Naive thymus-derived CD4-positive, alpha-beta T cell (primary cell): ENCODE measurements at regions not wholly inside any gene's neighbourhood (a gene's known extent, or its start where the extent isn't known, plus 50 kb on each side); places are given as distances from the start of the nearest gene placed in this dataset.

Source experiments
- ATAC-seq: fragments of 150-1000 bp; cut with Tn5 transposase; 2 replicates; pipeline ENCODE4 v1.10.0; 2021; ENCODE audit warnings: mild to moderate bottlenecking, moderate library complexity
- CTCF ChIA-PET: fragments of 350-600 bp; sonication (Branson Sonifier 250); formaldehyde crosslinking; loops from one replicate; lab custom pipeline; 2021; ENCODE audit warnings: antibody characterized with exemption; lab: Charles Lee
- POLR2A ChIA-PET: fragments of 350-600 bp; sonication (Branson Sonifier 250); formaldehyde crosslinking; loops from one replicate; lab custom pipeline; 2021; ENCODE audit warnings: antibody characterized with exemption, inconsistent platforms; lab: Charles Lee
- DNase-seq, 9 donors: peaks; one replicate each; pipeline versions ENCODE4 v3.0.0 to v3.0.0-alpha.2; 2020 to 2022; ENCODE audit warnings: mixed read lengths in 1 of 9
- H3K27ac ChIP-seq: one replicate; pipeline ENCODE4 v1.7.0; 2013; ENCODE audit warnings: mild to moderate bottlenecking, low read depth, low read length, moderate library complexity
- H3K27me3 ChIP-seq, 2 donors: one replicate each; pipeline ENCODE4 v1.7.0; 2013; ENCODE audit warnings: low read length in 2 of 2, mild to moderate bottlenecking in 2 of 2, moderate library complexity in 2 of 2; ENCODE audit not compliant: control insufficient read depth in 2 of 2, insufficient read depth in 2 of 2
- H3K36me3 ChIP-seq, 3 experiments: 1 replicate in 2 of 3; 2 replicates in 1 of 3; pipeline ENCODE4 v1.7.0; 2013; ENCODE audit warnings: low read length in 3 of 3, mild to moderate bottlenecking in 3 of 3, moderate library complexity in 1 of 3; ENCODE audit not compliant: insufficient read depth in 3 of 3, control insufficient read depth in 2 of 3
- H3K4me1 ChIP-seq, 2 donors: one replicate each; pipeline ENCODE4 v1.7.0; 2013; ENCODE audit warnings: low read length in 2 of 2, mild to moderate bottlenecking in 2 of 2, moderate library complexity in 1 of 2; ENCODE audit not compliant: control insufficient read depth in 2 of 2, insufficient read depth in 2 of 2
- H3K4me3 ChIP-seq: 2 replicates; pipeline ENCODE4 v1.7.0; 2013; ENCODE audit warnings: mild to moderate bottlenecking, low read length
- H3K9me3 ChIP-seq, 3 experiments: 1 replicate in 2 of 3; 2 replicates in 1 of 3; pipeline ENCODE4 v1.7.0; 2013; ENCODE audit warnings: low read length in 3 of 3; ENCODE audit not compliant: control insufficient read depth in 2 of 3
- H3K27ac Mint-ChIP-seq, 9 donors: one replicate each; pipeline ENCODE4 v1.8.0; 2020 to 2022; ENCODE audit warnings: mixed read lengths in 9 of 9, mild to moderate bottlenecking in 8 of 9, moderate library complexity in 5 of 9, inconsistent platforms in 2 of 9
- H3K27me3 Mint-ChIP-seq, 5 donors: one replicate each; pipeline ENCODE4 v1.8.0; 2021 to 2022; ENCODE audit warnings: mixed read lengths in 5 of 5, mild to moderate bottlenecking in 1 of 5
- H3K36me3 Mint-ChIP-seq, 5 donors: one replicate each; pipeline ENCODE4 v1.8.0; 2020 to 2022; ENCODE audit warnings: mixed read lengths in 5 of 5, mild to moderate bottlenecking in 3 of 5, inconsistent platforms in 1 of 5
- H3K4me1 Mint-ChIP-seq, 7 donors: one replicate each; pipeline ENCODE4 v1.8.0; 2020 to 2022; ENCODE audit warnings: mixed read lengths in 7 of 7, mild to moderate bottlenecking in 3 of 7, inconsistent platforms in 1 of 7
- H3K4me3 Mint-ChIP-seq, 10 donors: one replicate each; pipeline ENCODE4 v1.8.0; 2020 to 2022; ENCODE audit warnings: mild to moderate bottlenecking in 10 of 10, mixed read lengths in 10 of 10, moderate library complexity in 6 of 10, inconsistent platforms in 2 of 10
- H3K9me3 Mint-ChIP-seq, 11 donors: one replicate each; pipeline ENCODE4 v1.8.0; 2020 to 2022; ENCODE audit warnings: mixed read lengths in 11 of 11, mild to moderate bottlenecking in 4 of 11, inconsistent platforms in 1 of 11, moderate library complexity in 1 of 11
- intact Hi-C, 2 donors: fragments of 100-400 bp; cut with micrococcal nuclease; formaldehyde crosslinking; loops; one replicate each; pipeline ENCODE4 v1.15.1; 2023

DNA sequence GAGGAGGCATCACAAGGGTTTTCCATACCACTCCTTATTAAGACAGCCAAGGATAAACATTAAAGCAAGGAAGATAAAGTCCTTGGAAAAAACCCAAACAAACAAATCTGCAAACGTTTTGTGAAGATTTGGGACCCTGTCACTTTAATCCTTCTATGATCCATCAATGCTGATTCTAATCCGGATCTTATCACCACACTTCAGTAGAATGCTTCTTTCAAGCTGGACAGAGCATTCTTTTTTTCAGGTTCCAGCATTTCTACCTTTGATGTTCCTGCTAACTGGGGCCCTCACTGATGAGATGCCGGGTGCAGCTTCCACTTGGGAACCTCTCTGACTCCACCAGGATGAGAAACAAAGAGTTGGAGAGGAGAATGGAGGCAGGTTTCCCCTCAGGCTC is 132.8 kb upstream of the SHB start:
- Histone ChIP-seq H3K4me1 (no peaks in the 10 kb centered on the region), H3K9me3 (no peaks in the 10 kb centered on the region), H3K27ac (no peak overlapping the region), H3K27me3 (no peaks in the 10 kb centered on the region), H3K4me3 (no peak overlapping the region), H3K36me3 (no peaks in the 10 kb centered on the region)
- ATAC-seq (no peak), DNase-seq (no peak)
- peaks cover 0 to 10% (median 5%) of the 10 kb centered on the region in 7 donors for H3K4me1 Mint-ChIP-seq
- intact Hi-C loops, result no loop called here
- H3K27ac Mint-ChIP-seq, result no peak overlapping the region
- H3K27me3 Mint-ChIP-seq, result peaks cover 0 to 8% (median 0%) of the 10 kb centered on the region in 5 donors
- ChIA-PET CTCF (no interaction called here), POLR2A (no interaction called here)
- H3K4me3 Mint-ChIP-seq, result no peak overlapping the region
- peaks cover 0 to 4% (median 0%) of the 10 kb centered on the region in 11 donors for H3K9me3 Mint-ChIP-seq
- no peaks in the 10 kb centered on the region for H3K36me3 Mint-ChIP-seq

- Histone ChIP-seq H3K4me3 (no peak overlapping the region), H3K27me3 (no peaks in the 10 kb centered on the region), H3K27ac (no peak overlapping the region), H3K36me3 (no peaks in the 10 kb centered on the region), H3K4me1 (no peaks in the 10 kb centered on the region), H3K9me3 (no peaks in the 10 kb centered on the region)
- Mint-ChIP-seq H3K4me3 (no peak overlapping the region), H3K9me3 (peaks cover 0 to 4% (median 0%) of the 10 kb centered on the region in 11 donors), H3K36me3 (no peaks in the 10 kb centered on the region), H3K27ac (no peak overlapping the region), H3K27me3 (peaks cover 0 to 8% (median 0%) of the 10 kb centered on the region in 5 donors), H3K4me1 (peaks cover 0 to 10% (median 5%) of the 10 kb centered on the region in 7 donors)
- ChIA-PET POLR2A (no interaction called here), CTCF (no interaction called here)
- DNase-seq, result no peak
- no peak for ATAC-seq
- intact Hi-C loops, result no loop called here
Observed at GRCh38 chr9:38200431-38200830, 131.4 kb upstream of the SHB start.

- H3K27ac Mint-ChIP-seq, result peak overlapping the region in 1 of 9 donors; percentile 42
- ChIA-PET POLR2A (no interaction called here), CTCF (no interaction called here)
- peaks cover 0 to 4% (median 0%) of the 10 kb centered on the region in 11 donors for H3K9me3 Mint-ChIP-seq
- peaks cover 0 to 8% (median 0%) of the 10 kb centered on the region in 5 donors for H3K27me3 Mint-ChIP-seq
- no peak overlapping the region for H3K4me3 Mint-ChIP-seq
- H3K4me1 ChIP-seq, result no peaks in the 10 kb centered on the region
- H3K27me3 ChIP-seq, result no peaks in the 10 kb centered on the region
- DNase-seq (no peak), ATAC-seq (no peak)
- no peaks in the 10 kb centered on the region for H3K36me3 Mint-ChIP-seq
- no peak overlapping the region for H3K4me3 ChIP-seq
- H3K4me1 Mint-ChIP-seq, result peaks cover 0 to 2% (median 0%) of the 10 kb centered on the region in 7 donors
- intact Hi-C loops, result no loop called here
- H3K27ac ChIP-seq, result no peak overlapping the region
- H3K36me3 ChIP-seq, result no peaks in the 10 kb centered on the region
- H3K9me3 ChIP-seq, result no peaks in the 10 kb centered on the region
Observed at GRCh38 chr9:38198140-38198539, 129.1 kb upstream of the SHB start.

DNA sequence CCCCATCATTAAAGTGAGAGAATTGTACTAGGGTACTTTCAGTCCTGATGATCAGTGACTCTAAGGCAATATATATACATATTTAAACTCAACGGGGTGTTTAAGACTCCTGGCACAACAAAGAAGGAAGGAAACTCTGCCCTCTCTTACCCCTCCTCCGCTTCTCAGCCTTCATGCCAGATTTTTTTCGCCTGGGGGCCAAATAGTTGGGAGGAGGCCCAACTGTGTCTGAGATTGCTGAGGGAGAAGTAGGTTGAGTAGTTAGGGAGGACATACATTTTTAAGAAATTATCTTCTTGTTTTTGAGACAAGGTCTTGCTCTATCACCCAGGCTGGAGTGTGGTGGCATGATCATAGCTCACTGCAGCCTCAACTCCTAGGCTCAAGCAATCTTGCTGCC is 127.7 kb upstream of the SHB start:
- intact Hi-C loops, result no loop called here
- ChIA-PET POLR2A (no interaction called here), CTCF (no interaction called here)
- peaks cover 0 to 8% (median 0%) of the 10 kb centered on the region in 5 donors for H3K27me3 Mint-ChIP-seq
- no peak overlapping the region for H3K4me3 Mint-ChIP-seq
- Histone ChIP-seq H3K4me1 (no peaks in the 10 kb centered on the region), H3K27me3 (no peaks in the 10 kb centered on the region), H3K27ac (no peak overlapping the region), H3K9me3 (no peaks in the 10 kb centered on the region), H3K4me3 (no peak overlapping the region), H3K36me3 (no peaks in the 10 kb centered on the region)
- peaks cover 0 to 4% (median 0%) of the 10 kb centered on the region in 11 donors for H3K9me3 Mint-ChIP-seq
- ATAC-seq (no peak), DNase-seq (no peak)
- H3K27ac Mint-ChIP-seq, result no peak overlapping the region
- H3K4me1 Mint-ChIP-seq, result peaks cover 0 to 2% (median 0%) of the 10 kb centered on the region in 7 donors
- H3K36me3 Mint-ChIP-seq, result no peaks in the 10 kb centered on the region

DNA sequence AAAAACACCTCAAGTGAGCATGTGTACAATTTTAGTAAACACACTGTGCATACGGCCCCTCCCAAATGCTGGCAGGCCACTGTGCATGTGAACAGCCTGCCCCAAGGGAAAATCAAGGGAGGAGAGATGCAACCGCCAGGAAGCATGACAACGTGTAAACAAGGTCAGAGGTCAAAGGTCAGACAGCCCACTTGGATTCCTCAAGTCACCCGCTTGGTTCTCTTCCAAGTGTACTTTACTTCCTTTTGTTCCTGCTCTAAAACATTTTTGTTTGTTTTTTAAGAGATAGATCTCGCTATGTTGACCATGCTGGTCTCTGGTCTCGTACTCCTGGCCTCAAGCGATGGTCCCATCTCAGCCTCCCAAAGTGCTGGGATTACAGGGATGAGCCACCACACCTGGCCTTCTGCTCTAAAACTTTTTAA is 126.7 kb upstream of the SHB start:
- Histone ChIP-seq H3K9me3 (no peaks in the 10 kb centered on the region), H3K4me3 (no peak overlapping the region), H3K4me1 (no peaks in the 10 kb centered on the region), H3K27ac (no peak overlapping the region), H3K36me3 (no peaks in the 10 kb centered on the region), H3K27me3 (no peaks in the 10 kb centered on the region)
- Mint-ChIP-seq H3K27me3 (peaks cover 0 to 8% (median 0%) of the 10 kb centered on the region in 5 donors), H3K4me3 (no peak overlapping the region), H3K4me1 (peaks cover 0 to 2% (median 0%) of the 10 kb centered on the region in 7 donors), H3K36me3 (no peaks in the 10 kb centered on the region), H3K9me3 (no peaks in the 10 kb centered on the region), H3K27ac (no peak overlapping the region)
- ChIA-PET CTCF (no interaction called here), POLR2A (no interaction called here)
- ATAC-seq (no peak), DNase-seq (no peak)
- intact Hi-C loops, result no loop called here

DNA sequence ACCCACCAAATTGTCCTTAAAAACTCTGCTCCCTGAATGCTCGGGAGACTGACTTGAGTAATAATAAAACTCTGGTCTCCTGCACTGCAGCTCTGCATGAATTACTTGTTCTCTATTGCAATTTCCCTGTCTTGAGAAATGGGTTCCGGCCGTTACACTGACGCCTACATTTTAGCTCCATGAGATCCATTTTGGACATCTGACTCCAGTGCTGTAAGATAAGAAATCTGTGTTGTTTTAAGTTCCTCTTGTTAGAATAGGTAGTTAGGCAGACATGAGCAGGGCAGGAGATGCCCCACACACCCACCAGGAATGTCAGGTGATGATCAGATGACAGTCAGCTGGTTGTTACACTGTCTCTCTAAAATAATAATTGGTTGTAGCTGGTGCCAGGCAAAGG is 125.8 kb upstream of the SHB start:
- Histone ChIP-seq H3K36me3 (no peaks in the 10 kb centered on the region), H3K4me3 (no peak overlapping the region), H3K9me3 (no peaks in the 10 kb centered on the region), H3K27me3 (no peaks in the 10 kb centered on the region), H3K4me1 (no peaks in the 10 kb centered on the region), H3K27ac (no peak overlapping the region)
- Mint-ChIP-seq H3K27ac (no peak overlapping the region), H3K9me3 (no peaks in the 10 kb centered on the region), H3K4me3 (no peak overlapping the region), H3K4me1 (peaks cover 0 to 2% (median 0%) of the 10 kb centered on the region in 7 donors), H3K36me3 (no peaks in the 10 kb centered on the region), H3K27me3 (peaks cover 0 to 8% (median 0%) of the 10 kb centered on the region in 5 donors)
- ATAC-seq (no peak), DNase-seq (no peak)
- POLR2A ChIA-PET, result no interaction called here
- intact Hi-C loops, result no loop called here
- CTCF ChIA-PET, result no interaction called here

GRCh38 chr9:38192731-38193265 is 123.8 kb upstream of the SHB start:
- Histone ChIP-seq H3K27me3 (no peaks in the 10 kb centered on the region), H3K9me3 (no peaks in the 10 kb centered on the region), H3K36me3 (no peaks in the 10 kb centered on the region), H3K4me3 (no peak overlapping the region), H3K4me1 (no peaks in the 10 kb centered on the region), H3K27ac (no peak overlapping the region)
- Mint-ChIP-seq H3K9me3 (peaks cover 0 to 4% (median 0%) of the 10 kb centered on the region in 11 donors), H3K4me1 (peaks cover 0 to 2% (median 0%) of the 10 kb centered on the region in 7 donors), H3K4me3 (no peak overlapping the region), H3K27me3 (peaks cover 0 to 6% (median 4%) of the 10 kb centered on the region in 5 donors), H3K27ac (no peak overlapping the region), H3K36me3 (peaks cover 0 to 3% (median 0%) of the 10 kb centered on the region in 5 donors)
- ChIA-PET POLR2A (no interaction called here), CTCF (interaction anchor here (1.4 kb wide), 1 partner anchor 16 kb away, joined by 3 read pairs; no protein-coding TSS in a partner anchor)
- intact Hi-C loops, result no loop called here
- DNase-seq, result no peak
- no peak for ATAC-seq
